Epithelial cell of esophagus (primary cell): ENCODE measurements at regions not wholly inside any gene's neighbourhood (a gene's known extent, or its start where the extent isn't known, plus 50 kb on each side); places are given as distances from the start of the nearest gene placed in this dataset.

Experiments used
- DNase-seq: peaks from one replicate; pipeline ENCODE4 v3.0.0; 2010; ENCODE audit warnings: low read depth
- H3K4me3 ChIP-seq: 2 replicates; pipeline ENCODE4 v1.5.1; 2011; ENCODE audit warnings: mild to moderate bottlenecking, low read length, control low read depth
- TF ChIP-seq, protein P1 (sequence below): IDR thresholded peaks from 2 replicates; pipeline ENCODE4 v1.5.1; 2011; ENCODE audit warnings: low read depth, mild to moderate bottlenecking, low read length, control low read depth, inconsistent platforms; ENCODE audit not compliant: insufficient read depth; ENCODE audit errors: missing control alignments

DNA sequence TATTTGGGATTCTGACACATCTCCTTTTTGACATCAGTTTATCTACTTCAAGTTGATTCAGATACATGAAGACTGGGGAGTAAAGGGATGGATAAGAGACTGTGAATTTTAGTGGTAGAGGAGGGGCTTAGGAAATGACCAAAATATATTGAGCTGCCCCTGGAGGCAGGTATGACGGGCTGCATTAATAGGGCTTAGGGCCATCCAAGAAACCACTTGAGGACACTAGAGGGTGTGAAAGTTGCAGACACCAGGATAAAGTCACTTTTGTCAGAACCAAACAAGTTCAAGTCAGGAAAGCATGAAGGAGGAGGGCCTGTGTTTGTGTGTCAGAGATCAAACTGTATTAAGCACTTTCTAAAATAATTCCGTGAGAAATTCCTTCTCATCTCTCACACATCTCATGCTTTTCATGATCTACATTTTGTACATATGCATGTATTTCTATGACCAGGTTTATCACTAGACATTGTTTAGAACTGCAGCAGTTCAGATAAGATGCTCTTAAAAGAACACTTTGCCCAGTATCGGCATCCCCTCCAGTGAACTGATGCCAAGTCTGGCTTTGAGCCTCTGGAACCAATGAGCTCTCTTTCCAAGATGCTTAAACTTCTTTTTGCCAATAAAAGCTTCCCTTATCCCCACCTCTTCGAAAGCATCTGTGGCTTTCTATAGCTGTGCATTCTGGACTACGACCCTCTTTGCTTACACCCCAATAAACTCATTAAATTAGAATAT lies 136.9 kb downstream of the SLC38A1 start:
- TF ChIP-seq, protein P1, sequence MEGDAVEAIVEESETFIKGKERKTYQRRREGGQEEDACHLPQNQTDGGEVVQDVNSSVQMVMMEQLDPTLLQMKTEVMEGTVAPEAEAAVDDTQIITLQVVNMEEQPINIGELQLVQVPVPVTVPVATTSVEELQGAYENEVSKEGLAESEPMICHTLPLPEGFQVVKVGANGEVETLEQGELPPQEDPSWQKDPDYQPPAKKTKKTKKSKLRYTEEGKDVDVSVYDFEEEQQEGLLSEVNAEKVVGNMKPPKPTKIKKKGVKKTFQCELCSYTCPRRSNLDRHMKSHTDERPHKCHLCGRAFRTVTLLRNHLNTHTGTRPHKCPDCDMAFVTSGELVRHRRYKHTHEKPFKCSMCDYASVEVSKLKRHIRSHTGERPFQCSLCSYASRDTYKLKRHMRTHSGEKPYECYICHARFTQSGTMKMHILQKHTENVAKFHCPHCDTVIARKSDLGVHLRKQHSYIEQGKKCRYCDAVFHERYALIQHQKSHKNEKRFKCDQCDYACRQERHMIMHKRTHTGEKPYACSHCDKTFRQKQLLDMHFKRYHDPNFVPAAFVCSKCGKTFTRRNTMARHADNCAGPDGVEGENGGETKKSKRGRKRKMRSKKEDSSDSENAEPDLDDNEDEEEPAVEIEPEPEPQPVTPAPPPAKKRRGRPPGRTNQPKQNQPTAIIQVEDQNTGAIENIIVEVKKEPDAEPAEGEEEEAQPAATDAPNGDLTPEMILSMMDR: peak; percentile 24
- peak; percentile 14 for DNase-seq

DNA sequence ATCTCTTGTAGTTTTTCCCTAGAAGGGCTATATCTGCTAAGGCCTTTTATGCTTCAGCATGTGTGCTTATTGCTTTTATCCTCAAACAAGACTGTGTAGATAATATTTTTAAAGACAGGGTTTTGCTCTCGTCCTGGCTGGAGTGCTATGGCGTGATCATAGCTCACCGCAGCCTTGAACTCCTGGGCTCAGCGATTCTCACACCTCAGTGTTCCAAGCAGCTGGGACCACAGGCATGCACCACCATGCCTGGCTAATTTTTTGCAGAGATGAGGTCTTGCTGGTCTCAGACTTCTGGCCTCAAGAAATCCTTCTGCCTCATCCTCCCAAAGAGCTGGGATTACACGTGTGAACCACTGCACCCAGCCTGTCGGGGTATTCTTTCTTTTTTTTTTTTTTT lies 137.3 kb upstream of the SCAF11 start:
- TF ChIP-seq, protein P1: no peak
- H3K4me3 ChIP-seq: no peak overlapping the region
- no peak for DNase-seq

More for the DNA sequence above, 136.9 kb downstream of the SLC38A1 start:
- H3K4me3 ChIP-seq: no peak overlapping the region

DNA sequence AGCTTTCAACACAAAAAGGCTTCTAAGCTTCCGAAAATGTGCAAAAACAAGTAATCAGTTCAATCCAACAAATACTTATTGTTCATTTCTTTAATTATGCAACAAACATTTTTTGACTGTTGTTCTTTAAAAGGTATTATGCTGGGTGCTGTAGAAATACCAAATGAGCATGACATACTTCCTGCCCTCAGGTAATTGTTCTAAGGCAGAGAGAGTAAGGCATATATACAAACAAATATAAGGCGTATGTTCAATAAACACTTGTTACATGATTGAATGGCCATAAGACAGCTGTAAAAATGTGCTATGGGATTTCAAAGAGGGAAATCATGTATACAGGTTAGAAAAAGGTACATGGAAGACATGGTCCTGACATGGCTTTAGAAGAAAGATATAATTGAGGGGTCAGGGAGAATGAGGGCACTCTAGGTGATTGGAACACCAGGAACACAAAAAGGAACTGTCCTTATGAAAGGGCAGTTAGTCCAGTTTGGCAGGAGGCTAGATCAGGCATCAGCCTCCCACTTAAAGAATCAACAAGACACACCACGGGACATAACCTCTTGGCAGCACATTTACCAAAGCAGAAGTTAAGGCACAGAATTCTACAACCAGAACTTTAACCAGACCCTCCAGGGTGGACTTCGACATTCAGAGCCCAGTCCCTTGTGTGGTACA lies 135.8 kb upstream of the SCAF11 start:
- DNase-seq: peak; percentile 15
- TF ChIP-seq, protein P1: no peak
- H3K4me3 ChIP-seq: no peak overlapping the region

DNA sequence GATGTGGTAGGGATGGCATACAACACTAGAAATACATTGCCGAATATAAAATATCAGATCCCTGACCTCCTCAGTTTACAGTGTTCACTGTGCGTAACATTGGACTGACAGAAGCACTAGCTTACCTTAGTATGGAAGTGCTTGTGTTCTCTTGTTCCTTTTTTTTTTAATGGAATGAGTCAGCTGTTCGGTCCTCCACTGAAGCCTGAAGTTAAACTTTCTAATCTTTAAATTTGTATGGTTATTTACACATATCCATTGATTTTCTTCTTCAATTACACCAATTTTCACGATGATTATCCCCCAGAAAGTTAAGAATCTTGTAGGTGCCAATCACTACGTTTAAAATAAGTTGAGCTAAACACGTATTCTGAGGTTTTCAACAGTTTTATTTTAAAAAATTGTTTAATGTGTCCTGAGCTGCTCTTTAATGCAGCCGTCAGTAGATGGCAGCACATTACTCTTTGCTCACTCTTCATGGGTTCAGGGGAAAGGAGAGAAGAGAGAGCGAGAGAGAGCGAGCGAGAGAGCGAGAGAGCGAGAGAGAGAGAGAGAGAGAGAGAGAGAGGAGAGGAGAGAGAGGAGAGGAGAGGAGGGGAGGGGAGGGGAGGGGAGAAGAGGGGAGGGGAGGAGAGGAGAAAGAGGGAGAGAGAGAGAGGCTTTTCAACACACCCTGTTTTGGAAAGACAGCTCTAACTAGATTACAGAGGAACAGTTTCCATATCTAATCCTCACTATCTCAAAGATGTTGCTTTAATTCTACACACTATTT lies 134.7 kb upstream of the SCAF11 start:
- peak; percentile 82 for DNase-seq
- TF ChIP-seq, protein P1: peak; percentile 75
- no peak overlapping the region for H3K4me3 ChIP-seq

DNA sequence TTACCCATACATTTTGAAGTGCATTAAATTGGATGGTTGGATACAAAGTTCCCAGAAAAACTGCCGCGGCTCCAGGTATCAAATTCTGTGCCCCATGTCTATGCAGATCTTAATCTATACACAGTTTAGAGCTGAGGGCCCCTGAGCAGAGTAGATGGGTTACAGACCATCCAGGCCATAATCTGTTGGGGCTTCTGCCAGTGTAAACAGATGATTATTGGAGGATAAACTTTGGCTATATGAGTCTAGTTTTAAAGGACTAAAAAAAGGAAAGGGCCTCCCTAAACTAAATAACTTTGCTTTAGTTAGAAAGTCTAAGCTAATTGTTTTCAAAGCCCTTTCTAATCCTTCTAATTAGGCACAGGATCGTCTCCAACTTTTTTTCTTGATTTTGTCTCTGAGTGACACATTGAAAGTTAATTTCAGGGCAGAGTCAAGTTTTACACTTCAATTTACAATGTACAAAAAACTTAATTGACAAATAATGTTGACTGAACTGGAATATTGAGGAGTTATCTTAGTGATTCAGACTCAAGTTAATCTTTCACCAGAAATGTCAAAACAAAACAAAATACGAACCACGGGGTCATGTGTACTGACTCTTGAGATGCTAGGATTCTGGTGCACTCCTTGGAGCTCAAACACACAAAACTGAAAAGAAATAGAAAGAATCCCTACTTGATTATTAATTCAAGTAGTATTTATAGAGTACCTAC lies 133.9 kb upstream of the SCAF11 start:
- H3K4me3 ChIP-seq: no peak overlapping the region
- DNase-seq: no peak
- TF ChIP-seq, protein P1: no peak

DNA sequence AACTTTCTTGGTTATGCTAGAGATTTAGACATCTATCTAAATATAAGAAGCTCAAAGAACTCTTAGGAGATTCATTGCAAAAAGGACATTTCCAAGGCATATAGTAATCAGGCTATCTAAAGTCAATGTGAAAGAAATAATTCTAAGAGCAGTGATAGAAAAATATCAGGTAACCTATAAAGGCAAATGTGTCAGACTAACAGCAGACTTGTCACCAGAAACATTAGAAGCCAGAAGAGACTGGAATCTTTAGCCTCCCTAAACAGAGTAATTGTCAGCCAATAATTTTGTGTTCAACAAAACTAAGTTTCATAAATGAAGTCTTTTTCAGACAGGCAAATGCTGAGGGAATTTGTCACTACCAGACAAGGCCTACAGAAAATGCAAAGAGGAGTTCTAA lies 122.0 kb upstream of the SCAF11 start:
- no peak overlapping the region for H3K4me3 ChIP-seq

More for the DNA sequence above, 122.0 kb upstream of the SCAF11 start:
- DNase-seq: no peak
- TF ChIP-seq, protein P1: no peak
